Thymus (tissue), 11 donors: ENCODE measurements at regions not wholly inside any gene's neighbourhood (a gene's known extent, or its start where the extent isn't known, plus 50 kb on each side); places are given as distances from the start of the nearest gene placed in this dataset.

ENCODE experiments used
- DNase-seq, 9 donors: peaks; one replicate each; pipeline ENCODE4 v3.0.0-alpha.2; 2013; ENCODE audit warnings: low spot score in 9 of 9, low read depth in 6 of 9, missing footprints in 1 of 9
- H3K27ac ChIP-seq, 2 donors: one replicate each; pipeline ENCODE4 v1.5.1; 2013; ENCODE audit warnings: control low read depth in 1 of 2, low read depth in 1 of 2, low read length in 1 of 2, mild to moderate bottlenecking in 1 of 2, moderate library complexity in 1 of 2
- H3K27me3 ChIP-seq, 2 donors: one replicate each; pipeline ENCODE4 v1.5.1; 2013; ENCODE audit warnings: low read length in 1 of 2; ENCODE audit not compliant: control insufficient read depth in 2 of 2, insufficient read depth in 1 of 2
- H3K36me3 ChIP-seq, 2 donors: one replicate each; pipeline ENCODE4 v1.5.1; 2013; ENCODE audit warnings: low read length in 1 of 2, mild to moderate bottlenecking in 1 of 2, moderate library complexity in 1 of 2; ENCODE audit not compliant: control insufficient read depth in 2 of 2, insufficient read depth in 2 of 2
- H3K4me1 ChIP-seq, 2 donors: one replicate each; pipeline ENCODE4 v1.5.1; 2013; ENCODE audit warnings: low read length in 2 of 2; ENCODE audit not compliant: control insufficient read depth in 2 of 2, insufficient read depth in 2 of 2
- H3K4me3 ChIP-seq, 2 donors: one replicate each; pipeline ENCODE4 v1.5.1; 2013; ENCODE audit warnings: low read length in 2 of 2, control low read depth in 1 of 2, mild to moderate bottlenecking in 1 of 2
- H3K9me3 ChIP-seq, 2 donors: one replicate each; pipeline ENCODE4 v1.5.1; 2013; ENCODE audit warnings: low read length in 1 of 2, mild to moderate bottlenecking in 1 of 2; ENCODE audit not compliant: control insufficient read depth in 2 of 2, insufficient read depth in 1 of 2
- WGBS: extraction: QIAGEN DNeasy Blood & Tissue Kit; methylation state at CpG from one replicate; pipeline ENCODE4 v1.1.7; 2013; 5-methylcytosine and 5-hydroxymethylcytosine counted together
- donor health status: healthy.

DNA sequence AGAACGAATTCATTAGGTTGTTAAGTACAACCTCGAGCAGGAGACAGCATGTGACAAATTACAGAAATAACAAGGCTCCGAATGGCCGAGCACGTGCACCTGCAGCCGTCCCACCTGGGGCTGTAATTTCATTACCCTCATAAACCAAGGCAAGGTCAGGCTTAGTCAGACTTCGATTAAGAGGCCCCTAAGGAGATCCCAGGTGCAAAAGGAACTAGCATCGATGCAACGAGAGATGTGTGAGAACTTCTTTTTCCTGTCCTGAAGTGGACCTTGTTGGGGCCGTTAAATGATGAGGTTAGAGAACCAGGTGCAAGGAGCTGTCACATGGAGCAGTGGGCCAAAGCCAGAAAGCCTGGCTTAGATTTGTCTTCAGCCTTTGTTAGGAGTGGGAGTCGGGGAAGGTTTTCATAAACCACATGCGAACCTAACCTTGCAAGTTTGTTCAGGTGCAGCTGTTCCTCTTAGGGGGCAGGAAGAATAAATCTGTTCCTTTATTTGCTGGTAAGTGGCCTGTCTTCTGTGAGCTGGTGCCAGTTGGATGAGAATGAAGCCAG is 559.9 kb upstream of the MCTP2 start:
- Histone ChIP-seq H3K27me3 (no peaks in the 10 kb centered on the region), H3K27ac (no peak overlapping the region)
- WGBS, result 93% methylated on average over 12 of the region's 12 CpGs

GRCh38 chr15:93670931-93671330 is 560.4 kb upstream of the MCTP2 start:
- Histone ChIP-seq H3K27ac (no peak overlapping the region), H3K36me3 (no peaks in the 10 kb centered on the region), H3K4me1 (no peaks in the 10 kb centered on the region), H3K9me3 (no peaks in the 10 kb centered on the region), H3K4me3 (no peak overlapping the region), H3K27me3 (no peaks in the 10 kb centered on the region)
- DNase-seq, result no peak
- WGBS, result 93% methylated on average over 6 of the region's 6 CpGs

More for the DNA sequence above, 559.9 kb upstream of the MCTP2 start:
- Histone ChIP-seq H3K4me3 (no peak overlapping the region), H3K9me3 (no peaks in the 10 kb centered on the region), H3K4me1 (no peaks in the 10 kb centered on the region), H3K36me3 (no peaks in the 10 kb centered on the region)
- no peak for DNase-seq

GRCh38 chr15:93664213-93664956 is 567.0 kb upstream of the MCTP2 start:
- no peaks in the 10 kb centered on the region for H3K4me1 ChIP-seq
- H3K4me3 ChIP-seq, result no peak overlapping the region
- H3K27me3 ChIP-seq, result no peaks in the 10 kb centered on the region
- no peak overlapping the region for H3K27ac ChIP-seq
- no peaks in the 10 kb centered on the region for H3K9me3 ChIP-seq
- WGBS, result 67% methylated on average over 3 of the region's 3 CpGs
- no peaks in the 10 kb centered on the region for H3K36me3 ChIP-seq
- DNase-seq, result no peak

DNA sequence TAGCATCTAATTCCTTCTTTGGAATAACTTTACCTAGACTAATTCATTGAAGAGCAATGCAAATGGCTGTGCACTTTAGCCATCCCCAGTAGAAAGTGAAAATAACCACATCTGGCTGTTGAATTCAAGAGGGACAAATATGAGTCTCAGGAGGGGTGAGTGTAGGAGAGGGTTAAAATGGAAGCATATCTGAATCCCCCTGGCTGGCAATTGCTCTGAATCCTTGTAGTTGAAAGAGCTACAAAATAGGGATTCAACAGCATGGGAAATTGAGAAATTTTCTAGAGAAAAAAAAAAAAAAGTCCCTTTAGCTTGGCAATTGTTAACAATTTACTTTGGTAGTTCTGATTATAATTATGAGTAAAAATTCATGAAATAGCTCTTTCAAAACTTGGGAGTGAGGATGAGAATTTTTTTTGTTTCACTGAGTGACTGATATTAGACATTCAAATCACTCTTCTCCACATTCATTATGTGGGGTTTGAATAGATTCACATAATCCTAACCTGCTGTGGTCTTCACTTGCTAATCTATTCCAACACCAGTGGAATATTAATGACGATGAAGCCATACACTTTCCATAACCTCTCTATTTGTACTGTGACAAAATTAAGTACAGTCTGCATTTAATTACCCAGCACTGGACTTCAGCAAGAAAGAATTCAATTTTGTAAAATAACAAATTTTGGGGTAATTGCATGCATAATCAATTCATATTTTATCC is 569.0 kb upstream of the MCTP2 start:
- H3K9me3 ChIP-seq, result no peaks in the 10 kb centered on the region
- H3K27me3 ChIP-seq, result no peaks in the 10 kb centered on the region
- no peak for DNase-seq
- H3K36me3 ChIP-seq, result no peaks in the 10 kb centered on the region
- no peaks in the 10 kb centered on the region for H3K4me1 ChIP-seq
- H3K4me3 ChIP-seq, result no peak overlapping the region
- 87% methylated on average over 1 of the region's 1 CpG for WGBS
- no peak overlapping the region for H3K27ac ChIP-seq

- DNase-seq, result no peak
- no peaks in the 10 kb centered on the region for H3K4me1 ChIP-seq
- no peak overlapping the region for H3K4me3 ChIP-seq
- no peak overlapping the region for H3K27ac ChIP-seq
- 91% methylated on average over 8 of the region's 8 CpGs for WGBS
- no peaks in the 10 kb centered on the region for H3K27me3 ChIP-seq
- H3K9me3 ChIP-seq, result no peaks in the 10 kb centered on the region
- no peaks in the 10 kb centered on the region for H3K36me3 ChIP-seq
Measured at GRCh38 chr15:93658026-93658816, 569.2 kb upstream of the RGMA start.

GRCh38 chr15:93656041-93656440 is 567.0 kb upstream of the RGMA start:
- 93% methylated on average over 2 of the region's 2 CpGs for WGBS
- DNase-seq, result peak in 1 of 9 donors; percentile 0
- H3K4me3 ChIP-seq, result no peak overlapping the region

GRCh38 chr15:93649691-93650235 is 560.8 kb upstream of the RGMA start:
- no peak for DNase-seq
- 93% methylated on average over 6 of the region's 6 CpGs for WGBS

More at GRCh38 chr15:93656041-93656440, 567.0 kb upstream of the RGMA start:
- Histone ChIP-seq H3K27ac (no peak overlapping the region), H3K36me3 (no peaks in the 10 kb centered on the region), H3K9me3 (no peaks in the 10 kb centered on the region), H3K4me1 (no peaks in the 10 kb centered on the region), H3K27me3 (no peaks in the 10 kb centered on the region)

GRCh38 chr15:93646193-93646592 is 557.2 kb upstream of the RGMA start:
- 69% methylated on average over 2 of the region's 2 CpGs for WGBS

More at GRCh38 chr15:93649691-93650235, 560.8 kb upstream of the RGMA start:
- Histone ChIP-seq H3K9me3 (no peaks in the 10 kb centered on the region), H3K4me1 (no peaks in the 10 kb centered on the region), H3K36me3 (no peaks in the 10 kb centered on the region), H3K27ac (no peak overlapping the region), H3K27me3 (no peaks in the 10 kb centered on the region), H3K4me3 (no peak overlapping the region)

More at GRCh38 chr15:93646193-93646592, 557.2 kb upstream of the RGMA start:
- H3K4me1 ChIP-seq, result no peaks in the 10 kb centered on the region
- no peaks in the 10 kb centered on the region for H3K27me3 ChIP-seq
- H3K4me3 ChIP-seq, result no peak overlapping the region
- H3K9me3 ChIP-seq, result no peaks in the 10 kb centered on the region
- no peak overlapping the region for H3K27ac ChIP-seq
- DNase-seq, result no peak
- no peaks in the 10 kb centered on the region for H3K36me3 ChIP-seq
